Ectodermal cell (in vitro differentiated cells): ENCODE measurements at regions not wholly inside any gene's neighbourhood (a gene's known extent, or its start where the extent isn't known, plus 50 kb on each side); places are given as distances from the start of the nearest gene placed in this dataset.
"Not testable (repeated sequence)": the region's sequence is repeated elsewhere in the genome, so short reads cannot be mapped to it uniquely, and the experiment has no call there.

Experiments used
- H3K27ac ChIP-seq: 2 replicates; pipeline ENCODE4 v1.7.0; 2013; ENCODE audit warnings: mild to moderate bottlenecking, low read depth, low read length; ENCODE audit not compliant: insufficient read depth, poor library complexity, severe bottlenecking
- H3K27me3 ChIP-seq: 2 replicates; pipeline ENCODE4 v1.7.0; 2013; ENCODE audit warnings: mild to moderate bottlenecking, low read length; ENCODE audit not compliant: insufficient read depth, control insufficient read depth, poor library complexity, severe bottlenecking
- H3K36me3 ChIP-seq: one replicate; pipeline ENCODE4 v1.7.0; 2013; ENCODE audit warnings: low read length; ENCODE audit not compliant: control insufficient read depth, insufficient read depth
- H3K4me1 ChIP-seq: one replicate; pipeline ENCODE4 v1.7.0; 2013; ENCODE audit warnings: low read length; ENCODE audit not compliant: control insufficient read depth, insufficient read depth
- H3K4me3 ChIP-seq: 2 replicates; pipeline ENCODE4 v1.7.0; 2013; ENCODE audit warnings: low read depth, low read length, control low read depth; ENCODE audit not compliant: insufficient read depth
- H3K9me3 ChIP-seq: 2 replicates; pipeline ENCODE4 v1.7.0; 2013; ENCODE audit warnings: mild to moderate bottlenecking, low read length, moderate library complexity; ENCODE audit not compliant: control insufficient read depth
- WGBS, 2 experiments: methylation state at CpG; one replicate each; pipeline ENCODE4 v1.1.7; 2013; ENCODE audit warnings: missing lambda C conversion rate in 2 of 2; 5-methylcytosine and 5-hydroxymethylcytosine counted together

DNA sequence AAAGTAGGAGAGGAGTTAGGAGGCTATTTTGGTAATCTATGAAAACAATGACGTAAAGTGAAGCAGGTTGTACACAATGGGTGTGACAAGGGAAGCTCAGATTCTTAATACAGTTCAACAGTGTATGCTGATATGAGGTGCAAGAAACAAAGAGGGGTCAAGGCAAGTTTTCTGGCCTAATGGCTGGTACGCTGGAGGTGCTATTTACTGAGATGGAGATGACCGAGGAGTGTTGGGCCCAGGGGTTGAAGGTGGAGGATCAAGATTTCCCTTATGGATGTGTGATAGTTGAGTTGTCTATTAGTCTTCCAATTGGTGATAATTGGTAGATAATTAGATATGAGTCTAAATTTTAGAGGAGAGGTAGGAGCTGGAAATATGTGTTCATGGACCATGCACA is 194.0 kb downstream of the FOXD4L6 start:
- 89 to 92% methylated on average over 3 of the region's 3 CpGs for WGBS, 2 experiments
- peaks cover 12% of the 10 kb centered on the region for H3K9me3 ChIP-seq
- H3K4me1 ChIP-seq, H3K4me3 ChIP-seq, H3K36me3 ChIP-seq, H3K27me3 ChIP-seq, H3K27ac ChIP-seq: not testable (repeated sequence)

GRCh38 chr9:40930426-40930825 is 198.1 kb downstream of the FOXD4L6 start:
- H3K27me3 ChIP-seq, H3K4me3 ChIP-seq, H3K4me1 ChIP-seq, H3K27ac ChIP-seq, H3K36me3 ChIP-seq: not testable (repeated sequence)
- peaks cover 36% of the 10 kb centered on the region for H3K9me3 ChIP-seq
- WGBS, 2 experiments = 85 to 86% methylated on average over 4 of the region's 4 CpGs

DNA sequence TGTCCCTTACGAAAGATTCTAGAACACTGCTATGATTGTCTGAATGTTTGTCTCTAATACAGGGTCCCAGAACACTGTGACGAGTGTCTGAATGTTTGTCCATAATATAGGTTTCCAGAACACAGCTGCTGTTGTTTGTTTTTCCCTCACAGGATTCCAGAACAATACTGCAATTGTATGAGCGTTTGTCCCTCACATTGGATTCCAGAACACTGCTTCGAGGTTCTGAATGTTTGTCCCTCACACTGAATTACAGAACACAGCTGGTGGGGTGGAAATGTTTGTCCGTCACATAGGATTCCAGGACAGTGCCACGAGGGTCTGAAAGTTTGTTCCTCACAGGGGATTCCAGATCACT is 199.0 kb downstream of the FOXD4L6 start:
- not testable (repeated sequence) for H3K4me3 ChIP-seq, H3K4me1 ChIP-seq, H3K36me3 ChIP-seq, H3K27me3 ChIP-seq, H3K27ac ChIP-seq
- peaks cover 33% of the 10 kb centered on the region for H3K9me3 ChIP-seq
- 83 to 90% methylated on average over 5 of the region's 6 CpGs for WGBS, 2 experiments

GRCh38 chr9:40928803-40929487 is 199.5 kb downstream of the FOXD4L6 start:
- Histone ChIP-seq H3K4me1 (no peaks in the 10 kb centered on the region), H3K36me3 (no peaks in the 10 kb centered on the region), H3K27me3 (no peaks in the 10 kb centered on the region), H3K27ac (no peak overlapping the region), H3K9me3 (peaks cover 31% of the 10 kb centered on the region), H3K4me3 (no peak overlapping the region)
- 72 to 75% methylated on average over 15 of the region's 15 CpGs for WGBS, 2 experiments

- no peak overlapping the region for H3K27ac ChIP-seq
- peaks cover 34% of the 10 kb centered on the region for H3K9me3 ChIP-seq
- H3K36me3 ChIP-seq = no peaks in the 10 kb centered on the region
- no peaks in the 10 kb centered on the region for H3K27me3 ChIP-seq
- H3K4me1 ChIP-seq = no peaks in the 10 kb centered on the region
- no peak overlapping the region for H3K4me3 ChIP-seq
- WGBS, 2 experiments = 73 to 75% methylated on average over 11 of the region's 11 CpGs
These were observed 200.4 kb downstream of the FOXD4L6 start for GRCh38 chr9:40927851-40928802.

DNA sequence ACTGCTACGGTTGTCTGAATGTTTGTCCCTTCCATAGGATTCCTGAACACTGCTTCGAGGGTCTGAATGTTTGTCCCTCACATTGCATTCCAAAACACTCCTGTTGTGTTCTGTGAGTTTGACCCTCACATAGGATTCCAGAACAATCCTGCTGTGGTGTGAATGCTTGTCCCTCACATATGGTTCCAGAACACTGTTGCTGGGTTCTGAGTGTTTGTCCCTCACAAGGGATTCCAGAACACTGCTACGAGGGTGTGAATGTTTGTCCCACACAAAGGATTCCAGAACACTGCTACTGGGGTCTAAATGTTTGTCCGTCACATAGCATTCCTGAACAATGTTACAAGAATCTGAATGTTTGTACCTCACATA is 201.2 kb downstream of the FOXD4L6 start:
- peaks cover 34% of the 10 kb centered on the region for H3K9me3 ChIP-seq
- no peaks in the 10 kb centered on the region for H3K36me3 ChIP-seq
- no peaks in the 10 kb centered on the region for H3K4me1 ChIP-seq
- no peak overlapping the region for H3K4me3 ChIP-seq
- no peak overlapping the region for H3K27ac ChIP-seq
- no peaks in the 10 kb centered on the region for H3K27me3 ChIP-seq
- 74 to 81% methylated on average over 4 of the region's 4 CpGs for WGBS, 2 experiments

GRCh38 chr9:40926404-40927259 is 201.8 kb downstream of the FOXD4L6 start:
- H3K27me3 ChIP-seq = no peaks in the 10 kb centered on the region
- no peaks in the 10 kb centered on the region for H3K36me3 ChIP-seq
- H3K4me1 ChIP-seq = no peaks in the 10 kb centered on the region
- WGBS, 2 experiments = 67 to 69% methylated on average over 8 of the region's 8 CpGs
- no peak overlapping the region for H3K4me3 ChIP-seq
- peaks cover 36% of the 10 kb centered on the region for H3K9me3 ChIP-seq
- H3K27ac ChIP-seq = no peak overlapping the region

GRCh38 chr9:40925149-40925548 is 203.3 kb downstream of the FOXD4L6 start:
- no peaks in the 10 kb centered on the region for H3K4me1 ChIP-seq
- H3K36me3 ChIP-seq = no peaks in the 10 kb centered on the region
- H3K9me3 ChIP-seq = peaks cover 36% of the 10 kb centered on the region
- H3K27me3 ChIP-seq = no peaks in the 10 kb centered on the region
- WGBS, 2 experiments = 79 to 80% methylated on average over 8 of the region's 8 CpGs
- H3K27ac ChIP-seq = no peak overlapping the region
- no peak overlapping the region for H3K4me3 ChIP-seq

DNA sequence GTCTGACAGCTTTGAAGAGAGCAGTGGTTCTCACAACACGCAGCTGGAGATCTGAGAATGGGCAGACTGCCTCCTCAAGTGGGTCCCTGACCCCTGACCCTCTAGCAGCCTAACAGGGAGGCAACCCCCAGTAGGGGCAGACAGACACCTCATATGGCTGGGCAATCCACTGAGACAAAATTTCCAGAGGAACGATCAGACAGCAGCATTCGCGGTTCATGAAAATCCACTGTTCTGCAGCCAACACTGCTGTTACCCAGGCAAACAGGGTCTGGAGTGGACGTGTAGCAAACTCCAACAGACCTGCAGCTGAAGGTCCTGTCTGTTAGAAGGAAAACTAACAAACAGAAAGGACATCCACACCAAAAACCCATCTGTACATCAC is 212.1 kb downstream of the FOXD4L6 start:
- not testable (repeated sequence) for H3K4me1 ChIP-seq, H3K27me3 ChIP-seq, H3K4me3 ChIP-seq, H3K27ac ChIP-seq, H3K36me3 ChIP-seq
- WGBS, 2 experiments = 68 to 70% methylated on average over 5 of the region's 5 CpGs
- peaks cover 32% of the 10 kb centered on the region for H3K9me3 ChIP-seq
